MM.1S (cell line): ENCODE measurements at regions not wholly inside any gene's neighbourhood (a gene's known extent, or its start where the extent isn't known, plus 50 kb on each side); places are given as distances from the start of the nearest gene placed in this dataset.

Experiments used
- EZH2 ChIP-seq: fragments of 300-600 bp; sonication (generic); optimal IDR thresholded peaks from 2 replicates; pipeline ENCODE3; 2017; ENCODE audit warnings: low read depth, mild to moderate bottlenecking, antibody characterized with exemption, low read length, mixed read lengths
- TF ChIP-seq, protein P1 (sequence below): fragments of 300-600 bp; sonication (generic); IDR thresholded peaks from 2 replicates; pipeline ENCODE4 v1.5.1; 2016; ENCODE audit warnings: antibody characterized with exemption, low read length, mixed read lengths

DNA sequence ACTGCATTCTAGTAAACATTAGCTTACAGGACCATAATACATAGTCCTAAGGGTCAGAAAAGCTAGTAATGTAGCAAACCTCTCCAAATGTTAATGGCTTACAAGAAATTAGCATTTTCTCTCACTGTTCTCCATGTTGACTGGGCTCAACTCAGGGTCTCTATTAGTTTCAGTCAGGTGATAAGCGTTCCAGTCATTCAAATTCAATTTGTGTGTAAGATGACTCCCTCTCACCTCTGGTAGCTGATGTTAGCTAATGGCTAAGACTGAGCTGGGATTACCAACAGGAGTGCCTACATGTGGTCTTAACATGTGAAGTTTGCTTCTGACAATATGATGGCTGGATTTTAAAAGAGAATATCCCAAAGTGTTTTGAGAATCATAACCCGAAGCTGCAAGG, 630.5 kb upstream of the USP15 start:
- TF ChIP-seq, protein P1, sequence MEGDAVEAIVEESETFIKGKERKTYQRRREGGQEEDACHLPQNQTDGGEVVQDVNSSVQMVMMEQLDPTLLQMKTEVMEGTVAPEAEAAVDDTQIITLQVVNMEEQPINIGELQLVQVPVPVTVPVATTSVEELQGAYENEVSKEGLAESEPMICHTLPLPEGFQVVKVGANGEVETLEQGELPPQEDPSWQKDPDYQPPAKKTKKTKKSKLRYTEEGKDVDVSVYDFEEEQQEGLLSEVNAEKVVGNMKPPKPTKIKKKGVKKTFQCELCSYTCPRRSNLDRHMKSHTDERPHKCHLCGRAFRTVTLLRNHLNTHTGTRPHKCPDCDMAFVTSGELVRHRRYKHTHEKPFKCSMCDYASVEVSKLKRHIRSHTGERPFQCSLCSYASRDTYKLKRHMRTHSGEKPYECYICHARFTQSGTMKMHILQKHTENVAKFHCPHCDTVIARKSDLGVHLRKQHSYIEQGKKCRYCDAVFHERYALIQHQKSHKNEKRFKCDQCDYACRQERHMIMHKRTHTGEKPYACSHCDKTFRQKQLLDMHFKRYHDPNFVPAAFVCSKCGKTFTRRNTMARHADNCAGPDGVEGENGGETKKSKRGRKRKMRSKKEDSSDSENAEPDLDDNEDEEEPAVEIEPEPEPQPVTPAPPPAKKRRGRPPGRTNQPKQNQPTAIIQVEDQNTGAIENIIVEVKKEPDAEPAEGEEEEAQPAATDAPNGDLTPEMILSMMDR: no peak
- no peak for TF ChIP-seq EZH2
